ENCODE measurements at regions not wholly inside any gene's neighbourhood (a gene's known extent, or its start where the extent isn't known, plus 50 kb on each side); places are given as distances from the start of the nearest gene placed in this dataset.

- TF ChIP-seq CTCF (CRISPR knock-in tag; IDR thresholded peaks at IDR 0.05) (no peak), TEAD2 (CRISPR knock-in tag; IDR thresholded peaks at IDR 0.05) (no peak), SAP130 (CRISPR knock-in tag; IDR thresholded peaks at IDR 0.05; ENCODE audit: low read depth) (no peak), ETS1 (CRISPR knock-in tag; IDR thresholded peaks at IDR 0.05) (no peak)
Observed at GRCh38 chr11:134581121-134581626, 169.1 kb upstream of the B3GAT1 start (continued).

- no peak for TF ChIP-seq ZNF720 (CRISPR knock-in tag; IDR thresholded peaks at IDR 0.05)
- no peak for TF ChIP-seq ZEB1 (IDR thresholded peaks at IDR 0.05; ENCODE audit: insufficient replicate concordance, low read depth)
- TF ChIP-seq AKAP8 (CRISPR knock-in tag; IDR thresholded peaks at IDR 0.05), result no peak
- no peak for TF ChIP-seq ZKSCAN5 (CRISPR knock-in tag; IDR thresholded peaks at IDR 0.05)
- TF ChIP-seq ZNF574 (CRISPR knock-in tag; IDR thresholded peaks at IDR 0.05), result no peak
- no peak for TF ChIP-seq MNT (IDR thresholded peaks at IDR 0.05)
- no peak for TF ChIP-seq ZNF639 (CRISPR knock-in tag; conservative IDR thresholded peaks at IDR 0.05)
- no peak for TF ChIP-seq ZBTB46 (CRISPR knock-in tag; IDR thresholded peaks at IDR 0.05; ENCODE audit: borderline replicate concordance)
- Histone ChIP-seq H3K27ac (ENCODE audit: extremely low read length, insufficient read depth, low read length) (no peak overlapping the region), H3K79me2 (ENCODE audit: insufficient read depth, low read length) (no peaks in the 10 kb centered on the region), H3K36me3 (replicated peaks in 1 of 2; ENCODE audit: control insufficient read depth in 1 of 2, insufficient read depth in 2 of 2, low read length in 2 of 2) (no peaks in the 10 kb centered on the region), H3K9me3 (ENCODE audit: low read length) (no peaks in the 10 kb centered on the region), H3K4me1 (ENCODE audit: insufficient read depth, low read length) (peaks cover 9% of the 10 kb centered on the region; the same call in 1 of the 2 replicates), H3K4me2 (ENCODE audit: low read depth, low read length) (no peak overlapping the region), H3K27me3 (ENCODE audit: control insufficient read depth in 1 of 2, insufficient read depth in 2 of 2, low read length in 2 of 2) (peaks cover 5 to 25% of the 10 kb centered on the region in 2 experiments; a peak in 3 of 5 replicates), H4K20me1 (ENCODE audit: insufficient read depth, low read length) (0 out of 2 replicates have a peak, but pooled peaks cover under 1% of the 10 kb centered on the region), H2AFZ (ENCODE audit: low read length) (no peak overlapping the region), H3K9ac (ENCODE audit: insufficient read depth, low read depth, low read length) (no peak overlapping the region), H3K4me3 (replicated peaks in 1 of 3; ENCODE audit: insufficient read depth in 1 of 3, low read depth in 2 of 3, low read length in 3 of 3) (no peak overlapping the region)
- DNase-seq (ENCODE audit: low spot score), result no peak
- ChIA-PET POLR2A (no interaction called here), CTCF (ENCODE audit: low intra/inter-chr PET ratio, low total read pairs) (no interaction called here)
- no peak for ATAC-seq
- intact Hi-C loops (cut with micrococcal nuclease; ENCODE audit: unreplicated experiment), result no loop called here
- WGBS (ENCODE audit: low lambda C conversion rate), result 60% methylated on average over 1 of the region's 8 CpGs
- in situ Hi-C loops (cut with HindIII; ENCODE audit: extremely low pct_ligation_motif_present, low pct_unique_long_range_greater_than_20kb), result no loop called here
- no peak for FAIRE-seq
- BruUV-seq (replicated peaks), result no TSS peak
Observed at GRCh38 chr11:134580610-134580975, 168.6 kb upstream of the B3GAT1 start.
